ENCODE measurements at regions not wholly inside any gene's neighbourhood (a gene's known extent, or its start where the extent isn't known, plus 50 kb on each side); places are given as distances from the start of the nearest gene placed in this dataset.

- Histone ChIP-seq H3K4me3 (replicated peaks; ENCODE audit: insufficient read depth, low read length) (no peak overlapping the region), H3K27me3 (ENCODE audit: insufficient read depth, poor library complexity, severe bottlenecking) (no peaks in the 10 kb centered on the region), H3K27ac (replicated peaks) (no peak overlapping the region)
- TF ChIP-seq POLR2AphosphoS5 (IDR thresholded peaks at IDR 0.05; ENCODE audit: low read depth) (no peak), SPI1 (IDR thresholded peaks at IDR 0.05; ENCODE audit: borderline replicate concordance, low read depth) (no peak), GABPA (IDR thresholded peaks at IDR 0.05; ENCODE audit: low read depth) (no peak), REST (IDR thresholded peaks at IDR 0.05; ENCODE audit: insufficient replicate concordance, low read depth) (no peak), CTCF (IDR thresholded peaks at IDR 0.05; ENCODE audit: insufficient read depth, low read length) (no peak)
- DNase-seq (ENCODE audit: low read depth in 1 of 2, low spot score in 1 of 2), result no peak
Measured at GRCh38 chrX:45379236-45379635, 178.6 kb upstream of the DIPK2B start.

GRCh38 chrX:45372151-45372550, 171.5 kb upstream of the DIPK2B start:
- H3K4me3 ChIP-seq (replicated peaks; ENCODE audit: insufficient read depth, low read length), result no peak overlapping the region
- TF ChIP-seq POLR2AphosphoS5 (IDR thresholded peaks at IDR 0.05; ENCODE audit: low read depth), result no peak
- TF ChIP-seq GABPA (IDR thresholded peaks at IDR 0.05; ENCODE audit: low read depth), result no peak
- no peak for TF ChIP-seq CTCF (IDR thresholded peaks at IDR 0.05; ENCODE audit: insufficient read depth, low read length)
- no peak for TF ChIP-seq SPI1 (IDR thresholded peaks at IDR 0.05; ENCODE audit: borderline replicate concordance, low read depth)
- no peak for TF ChIP-seq REST (IDR thresholded peaks at IDR 0.05; ENCODE audit: insufficient replicate concordance, low read depth)

GRCh38 chrX:45368705-45369104, 168.0 kb upstream of the DIPK2B start:
- no peak for TF ChIP-seq SPI1 (IDR thresholded peaks at IDR 0.05; ENCODE audit: borderline replicate concordance, low read depth)
- no peak for TF ChIP-seq GABPA (IDR thresholded peaks at IDR 0.05; ENCODE audit: low read depth)
- TF ChIP-seq REST (IDR thresholded peaks at IDR 0.05; ENCODE audit: insufficient replicate concordance, low read depth), result no peak
- TF ChIP-seq POLR2AphosphoS5 (IDR thresholded peaks at IDR 0.05; ENCODE audit: low read depth), result no peak
- TF ChIP-seq CTCF (IDR thresholded peaks at IDR 0.05; ENCODE audit: insufficient read depth, low read length), result no peak
- no peak overlapping the region for H3K27ac ChIP-seq (replicated peaks)
- H3K27me3 ChIP-seq (ENCODE audit: insufficient read depth, poor library complexity, severe bottlenecking), result no peaks in the 10 kb centered on the region
- DNase-seq (ENCODE audit: low read depth in 1 of 2, low spot score in 1 of 2), result no peak
- H3K4me3 ChIP-seq (replicated peaks; ENCODE audit: insufficient read depth, low read length), result no peak overlapping the region

More at GRCh38 chrX:45372151-45372550, 171.5 kb upstream of the DIPK2B start:
- H3K27me3 ChIP-seq (ENCODE audit: insufficient read depth, poor library complexity, severe bottlenecking), result no peaks in the 10 kb centered on the region
- no peak for DNase-seq (ENCODE audit: low read depth in 1 of 2, low spot score in 1 of 2)
- H3K27ac ChIP-seq (replicated peaks), result no peak overlapping the region
